Caki2 (cell line): ENCODE measurements at regions not wholly inside any gene's neighbourhood (a gene's known extent, or its start where the extent isn't known, plus 50 kb on each side); places are given as distances from the start of the nearest gene placed in this dataset.

Experiments used
- DNase-seq: peaks from one replicate; pipeline ENCODE4 v3.0.0-alpha.2; 2015; ENCODE audit warnings: low read depth
- in situ Hi-C: cut with HindIII; loops from 2 replicates; pipeline ENCODE4 v1.10.0; 2016; ENCODE audit warnings: low sequenced_read_pairs, low pct_unique_long_range_greater_than_20kb, mixed read lengths

DNA sequence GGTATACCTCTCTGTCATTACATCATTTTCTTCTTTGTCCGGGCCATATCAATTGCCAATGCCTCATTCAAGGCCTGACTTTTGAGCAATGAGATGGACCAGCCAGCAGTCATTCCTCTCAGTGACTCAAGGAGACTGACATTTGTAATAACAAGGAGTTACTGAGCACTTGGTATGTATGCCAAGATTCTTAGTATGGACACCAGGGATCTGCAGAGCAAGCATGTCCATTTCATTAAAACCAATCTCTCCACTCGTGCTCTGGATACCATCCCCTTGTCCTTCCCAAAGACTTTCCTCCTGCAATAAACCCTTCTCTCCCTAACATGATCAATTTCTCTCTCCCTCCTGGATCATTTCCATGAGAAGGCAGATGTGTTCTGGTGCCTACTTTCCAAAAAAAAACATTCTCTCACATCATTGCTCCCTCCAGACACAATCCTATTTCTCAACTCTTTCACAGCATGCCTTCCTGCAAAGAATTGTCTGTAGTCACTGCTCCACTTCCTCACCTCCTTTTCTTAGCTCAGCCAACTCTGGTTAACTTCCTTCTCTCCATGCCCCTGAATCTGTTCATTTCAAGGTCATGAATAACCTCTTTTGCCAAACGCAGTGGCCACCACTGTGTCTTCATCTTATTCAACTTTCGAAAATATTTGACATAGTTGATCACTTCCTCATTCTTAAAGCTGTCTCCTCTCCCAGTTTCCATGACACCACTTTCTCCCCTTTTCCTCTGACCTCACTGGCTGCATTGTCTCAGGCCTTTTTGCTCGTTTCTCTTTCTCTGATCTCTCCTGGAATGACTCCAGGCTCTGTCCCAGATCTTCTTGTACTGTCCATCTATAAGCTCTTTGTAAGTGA, 102.8 kb upstream of the CYP1B1 start:
- in situ Hi-C loops: no loop called here
- peak; percentile 59 for DNase-seq

GRCh38 chr2:38178119-38178518, 102.2 kb upstream of the CYP1B1 start:
- no peak for DNase-seq
- in situ Hi-C loops: no loop called here

DNA sequence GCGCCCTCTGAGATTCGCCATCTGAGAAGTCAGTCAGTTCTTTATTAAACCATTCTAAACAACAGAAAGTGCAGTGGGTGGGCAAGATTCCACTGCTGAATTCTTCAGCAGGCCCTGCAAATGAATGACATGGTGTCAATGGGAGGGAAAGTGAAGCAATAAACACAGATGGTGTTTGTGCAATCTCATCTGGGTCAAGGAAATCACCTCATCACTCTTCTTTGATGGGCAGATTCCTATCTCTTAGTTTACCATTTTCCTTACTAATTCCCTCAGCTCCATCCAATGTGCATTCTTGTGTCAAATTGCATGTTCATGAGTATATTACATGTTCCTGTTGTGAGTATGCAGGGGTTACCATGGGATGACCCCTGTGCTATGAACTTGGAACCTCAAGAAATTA, 100.7 kb upstream of the CYP1B1 start:
- in situ Hi-C loops: no loop called here
- DNase-seq: peak; percentile 77

- DNase-seq: peak; percentile 91
- in situ Hi-C loops: no loop called here
These were observed 98.9 kb upstream of the CYP1B1 start for GRCh38 chr2:38174646-38175423.

DNA sequence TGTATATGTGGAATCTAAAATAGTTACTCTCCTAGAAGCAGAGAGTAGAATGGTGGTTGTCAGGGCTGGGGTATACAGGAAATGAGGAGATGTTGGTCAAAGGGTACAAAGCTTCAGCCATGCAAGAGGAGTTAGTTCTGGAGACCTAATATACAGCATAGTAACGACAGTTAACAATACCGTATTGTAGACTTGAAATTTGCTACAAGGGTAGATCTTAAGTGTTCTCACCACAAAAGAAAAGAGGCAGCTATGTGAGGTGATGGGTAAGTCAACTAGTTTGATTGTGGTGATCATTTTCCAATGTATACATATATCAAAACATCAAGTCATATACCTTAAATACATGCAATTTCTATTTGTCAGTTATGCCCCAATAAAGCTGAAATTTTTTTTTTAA, 98.2 kb upstream of the CYP1B1 start:
- in situ Hi-C loops: no loop called here
- no peak for DNase-seq

GRCh38 chr2:38173683-38174082, 97.7 kb upstream of the CYP1B1 start:
- in situ Hi-C loops: no loop called here

GRCh38 chr2:38171208-38171855, 95.4 kb upstream of the CYP1B1 start:
- in situ Hi-C loops: no loop called here

More at GRCh38 chr2:38173683-38174082, 97.7 kb upstream of the CYP1B1 start:
- no peak for DNase-seq

GRCh38 chr2:38170733-38171132, 94.8 kb upstream of the CYP1B1 start:
- in situ Hi-C loops: no loop called here

More at GRCh38 chr2:38171208-38171855, 95.4 kb upstream of the CYP1B1 start:
- DNase-seq: no peak

GRCh38 chr2:38170067-38170466, 94.1 kb upstream of the CYP1B1 start:
- in situ Hi-C loops: no loop called here

More at GRCh38 chr2:38170733-38171132, 94.8 kb upstream of the CYP1B1 start:
- no peak for DNase-seq

GRCh38 chr2:38168710-38169480, 92.9 kb upstream of the CYP1B1 start:
- DNase-seq: no peak
- in situ Hi-C loops: no loop called here

More at GRCh38 chr2:38170067-38170466, 94.1 kb upstream of the CYP1B1 start:
- DNase-seq: no peak

DNA sequence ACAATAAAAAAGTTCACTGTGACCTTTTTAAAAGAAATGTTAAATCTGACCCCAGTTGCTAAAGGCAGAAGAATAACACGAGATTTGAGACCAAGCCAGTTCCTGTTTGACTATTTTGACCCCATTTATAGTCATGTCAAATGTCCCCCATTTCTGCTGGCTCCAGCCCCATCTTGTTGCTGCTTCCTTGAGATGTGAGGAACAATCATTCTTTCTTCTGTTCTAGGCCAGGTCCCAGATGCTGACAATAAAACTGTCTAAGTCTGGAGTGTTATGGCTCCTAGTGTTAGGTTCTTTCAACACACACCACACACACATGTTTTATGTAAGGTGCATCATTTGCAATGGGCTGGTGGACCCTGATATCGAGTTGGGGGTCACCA, 92.0 kb upstream of the CYP1B1 start:
- in situ Hi-C loops: no loop called here
- no peak for DNase-seq

- in situ Hi-C loops: no loop called here
- DNase-seq: no peak
These were observed 89.7 kb upstream of the CYP1B1 start for GRCh38 chr2:38165698-38166097.

- DNase-seq: peak; percentile 92
- in situ Hi-C loops: no loop called here
These were observed 88.9 kb upstream of the CYP1B1 start for GRCh38 chr2:38164881-38165280.

GRCh38 chr2:38163579-38163978, 87.6 kb upstream of the CYP1B1 start:
- in situ Hi-C loops: no loop called here
- no peak for DNase-seq

- no peak for DNase-seq
These were observed 87.1 kb upstream of the CYP1B1 start for GRCh38 chr2:38163006-38163405.

GRCh38 chr2:38160516-38160915, 84.6 kb upstream of the CYP1B1 start:
- DNase-seq: no peak
- in situ Hi-C loops: no loop called here

More at GRCh38 chr2:38163006-38163405, 87.1 kb upstream of the CYP1B1 start:
- in situ Hi-C loops: no loop called here

GRCh38 chr2:38159597-38159996, 83.6 kb upstream of the CYP1B1 start:
- in situ Hi-C loops: no loop called here

DNA sequence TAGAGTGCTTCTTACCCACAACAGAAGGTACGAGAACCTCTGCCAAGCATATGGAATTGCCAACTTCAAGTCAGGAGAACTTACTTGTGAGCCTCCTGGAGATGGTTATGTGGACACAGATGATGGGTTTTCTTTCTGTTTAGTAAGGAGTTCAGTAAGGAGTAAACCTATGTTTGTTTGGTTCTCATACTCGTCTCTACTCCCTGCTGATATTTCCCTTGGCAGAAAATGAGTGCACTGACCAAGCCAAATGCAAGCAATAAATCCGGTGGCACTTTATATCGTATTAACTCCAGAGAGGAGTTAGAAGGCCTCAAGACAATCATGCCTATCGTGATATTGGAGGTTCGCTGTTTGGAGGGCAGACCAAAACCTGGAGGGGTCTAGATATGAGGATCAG, 83.2 kb upstream of the CYP1B1 start:
- no peak for DNase-seq
- in situ Hi-C loops: no loop called here

More at GRCh38 chr2:38159597-38159996, 83.6 kb upstream of the CYP1B1 start:
- DNase-seq: no peak
